Uterus (tissue), 3 donors: ENCODE measurements at regions not wholly inside any gene's neighbourhood (a gene's known extent, or its start where the extent isn't known, plus 50 kb on each side); places are given as distances from the start of the nearest gene placed in this dataset.

ENCODE experiments used
- DNase-seq, 2 donors: peaks; one replicate each; pipeline ENCODE4 v3.0.0-alpha.2; 2019 to 2020
- H3K27ac ChIP-seq, 2 donors: fragments of 200-600 bp; sonication (generic); 1 replicate in 1 of 2; 2 replicates in 1 of 2; pipeline ENCODE4 v1.5.1; 2016 to 2018
- H3K27me3 ChIP-seq, 2 donors: fragments of 200-600 bp; sonication (generic); one replicate each; pipeline ENCODE4 v1.5.1; 2018 to 2019; ENCODE audit warnings: control low read depth in 1 of 2
- H3K36me3 ChIP-seq, 2 donors: fragments of 200-600 bp; sonication (generic); one replicate each; pipeline ENCODE4 v1.5.1; 2019; ENCODE audit warnings: control low read depth in 1 of 2
- H3K4me1 ChIP-seq, 2 donors: fragments of 200-600 bp; sonication (generic); one replicate each; pipeline ENCODE4 v1.5.1; 2018 to 2019; ENCODE audit warnings: control low read depth in 1 of 2
- H3K4me3 ChIP-seq, 2 donors: fragments of 200-600 bp; sonication (generic); 1 replicate in 1 of 2; 2 replicates in 1 of 2; pipeline ENCODE4 v1.5.1; 2018 to 2019; ENCODE audit warnings: mild to moderate bottlenecking in 1 of 2
- H3K9me3 ChIP-seq, 2 donors: fragments of 200-600 bp; sonication (generic); one replicate each; pipeline ENCODE4 v1.5.1; 2019; ENCODE audit warnings: control low read depth in 1 of 2
- CTCF ChIP-seq, 4 experiments: fragments of 200-600 bp in 2 of 4; fragments of 450-650 bp in 2 of 4; sonication (generic) in 2 of 4; IDR thresholded peaks; one replicate each; pipeline ENCODE4 v1.5.1; 2016 to 2019; ENCODE audit warnings: antibody characterized with exemption in 4 of 4, mild to moderate bottlenecking in 2 of 4, moderate library complexity in 1 of 4
- POLR2A ChIP-seq, 2 donors: fragments of 450-650 bp; IDR thresholded peaks; one replicate each; pipeline ENCODE4 v1.6.1; 2016; ENCODE audit warnings: antibody characterized with exemption in 2 of 2, mild to moderate bottlenecking in 1 of 2, moderate library complexity in 1 of 2
- intact Hi-C: fragments of 100-400 bp; cut with DNase I; formaldehyde crosslinking; loops from one replicate; pipeline ENCODE4 v1.15.1; 2023; ENCODE audit warnings: low total_unique reads
- donor health status: DM: yes; HTN: yes; CAD: no.

- H3K4me3 ChIP-seq: no peak overlapping the region
- H3K27me3 ChIP-seq: no peaks in the 10 kb centered on the region
- TF ChIP-seq POLR2A (IDR thresholded peaks at IDR 0.05) (no peak), CTCF (IDR thresholded peaks at IDR 0.05) (no peak)
- H3K36me3 ChIP-seq: no peaks in the 10 kb centered on the region
- no peak overlapping the region for H3K27ac ChIP-seq
- DNase-seq: no peak
- intact Hi-C loops: no loop called here
- H3K4me1 ChIP-seq: no peaks in the 10 kb centered on the region
- H3K9me3 ChIP-seq: no peaks in the 10 kb centered on the region
Observed at GRCh38 chr2:4529738-4530137, 826.4 kb downstream of the DCDC2C start.

GRCh38 chr2:4530231-4530630, 826.9 kb downstream of the DCDC2C start:
- Histone ChIP-seq H3K36me3 (no peaks in the 10 kb centered on the region), H3K4me1 (no peaks in the 10 kb centered on the region), H3K27me3 (no peaks in the 10 kb centered on the region), H3K27ac (no peak overlapping the region), H3K4me3 (no peak overlapping the region), H3K9me3 (no peaks in the 10 kb centered on the region)
- intact Hi-C loops: no loop called here
- DNase-seq: no peak
- TF ChIP-seq POLR2A (IDR thresholded peaks at IDR 0.05) (no peak), CTCF (IDR thresholded peaks at IDR 0.05) (no peak)

GRCh38 chr2:4533806-4534205, 830.4 kb downstream of the DCDC2C start:
- Histone ChIP-seq H3K9me3 (no peaks in the 10 kb centered on the region), H3K36me3 (no peaks in the 10 kb centered on the region), H3K27ac (no peak overlapping the region), H3K4me3 (no peak overlapping the region), H3K27me3 (no peaks in the 10 kb centered on the region), H3K4me1 (no peaks in the 10 kb centered on the region)
- no peak for DNase-seq
- no peak for TF ChIP-seq CTCF (IDR thresholded peaks at IDR 0.05)
- no peak for TF ChIP-seq POLR2A (IDR thresholded peaks at IDR 0.05)
- intact Hi-C loops: no loop called here

- TF ChIP-seq POLR2A (IDR thresholded peaks at IDR 0.05) (no peak), CTCF (IDR thresholded peaks at IDR 0.05) (no peak)
- Histone ChIP-seq H3K27me3 (no peaks in the 10 kb centered on the region), H3K36me3 (no peaks in the 10 kb centered on the region), H3K9me3 (no peaks in the 10 kb centered on the region), H3K4me1 (no peaks in the 10 kb centered on the region), H3K27ac (no peak overlapping the region), H3K4me3 (no peak overlapping the region)
- intact Hi-C loops: no loop called here
- no peak for DNase-seq
Observed at GRCh38 chr2:4539121-4539520, 835.7 kb downstream of the DCDC2C start.

DNA sequence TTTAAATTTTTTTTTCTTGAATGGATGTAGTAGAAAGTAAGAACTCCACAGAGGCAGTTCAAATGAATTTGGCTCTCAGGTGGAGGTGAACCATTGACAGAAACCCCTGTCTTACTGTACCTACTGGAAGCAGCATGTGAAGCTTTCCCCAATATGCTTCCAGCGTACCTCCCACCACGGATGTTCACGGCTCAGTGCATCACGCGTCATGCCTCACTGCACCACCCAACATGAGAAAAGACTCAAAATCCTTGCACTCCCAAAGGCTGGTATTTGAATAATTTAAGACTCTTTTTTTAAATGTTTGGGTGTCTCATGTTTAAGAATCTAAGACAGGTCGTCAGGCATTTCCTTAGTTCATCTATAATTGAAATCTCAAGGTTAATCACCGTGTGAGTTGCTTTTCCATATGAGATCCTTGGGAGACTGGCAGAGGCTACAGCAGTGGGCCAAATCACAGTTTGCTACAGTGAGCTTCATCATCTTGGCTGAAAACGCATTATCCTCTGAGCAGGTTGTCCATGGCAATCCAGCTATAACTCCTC, 846.4 kb downstream of the DCDC2C start:
- H3K4me3 ChIP-seq: no peak overlapping the region
- H3K27me3 ChIP-seq: no peaks in the 10 kb centered on the region
- no peaks in the 10 kb centered on the region for H3K9me3 ChIP-seq
- DNase-seq: no peak
- H3K36me3 ChIP-seq: no peaks in the 10 kb centered on the region
- no peaks in the 10 kb centered on the region for H3K4me1 ChIP-seq
- intact Hi-C loops: no loop called here
- H3K27ac ChIP-seq: no peak overlapping the region
- no peak for TF ChIP-seq CTCF (IDR thresholded peaks at IDR 0.05)
- no peak for TF ChIP-seq POLR2A (IDR thresholded peaks at IDR 0.05)
